ENCODE measurements at regions not wholly inside any gene's neighbourhood (a gene's known extent, or its start where the extent isn't known, plus 50 kb on each side); places are given as distances from the start of the nearest gene placed in this dataset.

- no peak overlapping the region for H3K4me3 ChIP-seq (ENCODE audit: control insufficient read depth, low read depth, low read length)
- DNase-seq (ENCODE audit: low read depth): peak; percentile 76
Observed at GRCh38 chrX:34778916-34779315, 121.8 kb upstream of the TMEM47 start.

GRCh38 chrX:34790026-34790425, 132.9 kb upstream of the TMEM47 start:
- no peak overlapping the region for H3K4me3 ChIP-seq (ENCODE audit: control insufficient read depth, low read depth, low read length)
- DNase-seq (ENCODE audit: low read depth): no peak
- no peak for TF ChIP-seq CTCF (conservative IDR thresholded peaks at IDR 0.05; ENCODE audit: control insufficient read depth, insufficient read depth, low read depth, low read length)

More at GRCh38 chrX:34778916-34779315, 121.8 kb upstream of the TMEM47 start:
- TF ChIP-seq CTCF (conservative IDR thresholded peaks at IDR 0.05; ENCODE audit: control insufficient read depth, insufficient read depth, low read depth, low read length): no peak

- no peak for DNase-seq (ENCODE audit: low read depth)
Observed at GRCh38 chrX:34805951-34806350, 136.6 kb upstream of the FAM47B start.

GRCh38 chrX:34809096-34809495, 133.5 kb upstream of the FAM47B start:
- no peak for TF ChIP-seq CTCF (conservative IDR thresholded peaks at IDR 0.05; ENCODE audit: control insufficient read depth, insufficient read depth, low read depth, low read length)

More at GRCh38 chrX:34805951-34806350, 136.6 kb upstream of the FAM47B start:
- TF ChIP-seq CTCF (conservative IDR thresholded peaks at IDR 0.05; ENCODE audit: control insufficient read depth, insufficient read depth, low read depth, low read length): no peak
- H3K4me3 ChIP-seq (ENCODE audit: control insufficient read depth, low read depth, low read length): no peak overlapping the region

GRCh38 chrX:34810364-34810763, 132.2 kb upstream of the FAM47B start:
- TF ChIP-seq CTCF (conservative IDR thresholded peaks at IDR 0.05; ENCODE audit: control insufficient read depth, insufficient read depth, low read depth, low read length): no peak
- peak; percentile 52 for DNase-seq (ENCODE audit: low read depth)

More at GRCh38 chrX:34809096-34809495, 133.5 kb upstream of the FAM47B start:
- no peak overlapping the region for H3K4me3 ChIP-seq (ENCODE audit: control insufficient read depth, low read depth, low read length)
- DNase-seq (ENCODE audit: low read depth): no peak

GRCh38 chrX:34810916-34811315, 131.7 kb upstream of the FAM47B start:
- no peak for DNase-seq (ENCODE audit: low read depth)
- no peak for TF ChIP-seq CTCF (conservative IDR thresholded peaks at IDR 0.05; ENCODE audit: control insufficient read depth, insufficient read depth, low read depth, low read length)
- H3K4me3 ChIP-seq (ENCODE audit: control insufficient read depth, low read depth, low read length): no peak overlapping the region

More at GRCh38 chrX:34810364-34810763, 132.2 kb upstream of the FAM47B start:
- H3K4me3 ChIP-seq (ENCODE audit: control insufficient read depth, low read depth, low read length): no peak overlapping the region

GRCh38 chrX:34813618-34814017, 129.0 kb upstream of the FAM47B start:
- no peak for TF ChIP-seq CTCF (conservative IDR thresholded peaks at IDR 0.05; ENCODE audit: control insufficient read depth, insufficient read depth, low read depth, low read length)
- peak; percentile 15 for DNase-seq (ENCODE audit: low read depth)
- no peak overlapping the region for H3K4me3 ChIP-seq (ENCODE audit: control insufficient read depth, low read depth, low read length)
